K562 (cell line): ENCODE measurements at regions not wholly inside any gene's neighbourhood (a gene's known extent, or its start where the extent isn't known, plus 50 kb on each side); places are given as distances from the start of the nearest gene placed in this dataset.

Experiments used
- ATAC-seq: fragments of 200-7000 bp; cut with Tn5 transposase; 3 replicates; pipeline ENCODE4 v1.9.1; 2020; ENCODE audit warnings: moderate library complexity
- BruUV-seq: library from RNA; stranded (reverse); fragments of 400-500 nt; replicated peaks from 2 replicates; lab custom pipeline; 2021; lab: Mats Ljungman, UMichigan
- CTCF ChIA-PET: fragments of 300-600 bp; formaldehyde crosslinking; extraction: SDS; loops from one replicate; lab custom pipeline; 2021; ENCODE audit warnings: low intra/inter-chr PET ratio; lab: Yijun Ruan, JAX
- POLR2A ChIA-PET: fragments of 300-600, 350-650 bp; sonication (Branson Sonifier 250); formaldehyde crosslinking; extraction: SDS; loops from one replicate; lab custom pipeline; 2021; ENCODE audit warnings: antibody characterized with exemption, inconsistent platforms; lab: Yijun Ruan, JAX
- DNase-seq, 4 experiments: peaks; one replicate each; pipeline versions ENCODE4 v3.0.0 to v3.0.0-alpha.2; 2011 to 2018; ENCODE audit warnings: low spot score in 3 of 4, mixed read lengths in 3 of 4; ENCODE audit errors: extremely low read depth in 1 of 4
- FAIRE-seq: peaks from 2 replicates; lab custom pipeline; 2011; peaks lifted over from hg19 to GRCh38; lab: Jason Lieb, UNC
- H2AFZ ChIP-seq: 2 replicates; pipeline ENCODE4 v1.6.0; 2011; ENCODE audit warnings: low read depth, low read length, control low read depth, inconsistent platforms
- H3K27ac ChIP-seq: fragments of 200-600 bp; 3 replicates; pipeline ENCODE4 v1.8.0; 2011; ENCODE audit warnings: low read depth, mild to moderate bottlenecking, control low read depth, inconsistent platforms, low read length, moderate library complexity, mixed read lengths; ENCODE audit errors: extremely low read depth
- H3K27me3 ChIP-seq, 2 experiments: fragments of 300-600 bp in 1 of 2; 2 replicates in 1 of 2; 3 replicates in 1 of 2; pipeline versions ENCODE4 v1.6.0 to v1.8.0; 2011; ENCODE audit warnings: inconsistent platforms in 2 of 2, low read length in 2 of 2, mild to moderate bottlenecking in 1 of 2, mixed read lengths in 1 of 2, moderate library complexity in 1 of 2; ENCODE audit not compliant: control insufficient read depth in 2 of 2, insufficient read depth in 2 of 2
- H3K36me3 ChIP-seq: fragments of 300-600 bp; 3 replicates; pipeline ENCODE4 v1.8.0; 2011; ENCODE audit warnings: mild to moderate bottlenecking, low read length, inconsistent platforms; ENCODE audit not compliant: control insufficient read depth, insufficient read depth
- H3K4me1 ChIP-seq, 2 experiments: fragments of 200-600 bp in 1 of 2; replicated peaks in 1 of 2; 2 replicates in 1 of 2; 3 replicates in 1 of 2; pipeline versions ENCODE4 v1.5.1 to v1.8.0; 2011; ENCODE audit warnings: inconsistent platforms in 2 of 2, low read length in 2 of 2, mild to moderate bottlenecking in 1 of 2, mixed read lengths in 1 of 2, moderate library complexity in 1 of 2; ENCODE audit not compliant: control insufficient read depth in 2 of 2, insufficient read depth in 2 of 2
- H3K4me2 ChIP-seq: 2 replicates; pipeline ENCODE4 v1.6.1; 2011; ENCODE audit warnings: low read length, control low read depth, inconsistent platforms, mixed read lengths; ENCODE audit not compliant: insufficient read depth
- H3K4me3 ChIP-seq: fragments of 200-600 bp; sonication (generic), shearing (Covaris generic); 2 replicates; pipeline ENCODE4 v1.5.1; 2016; ENCODE audit warnings: control low read depth, inconsistent platforms
- H3K79me2 ChIP-seq: fragments of 200-600 bp; 3 replicates; pipeline ENCODE4 v1.8.0; 2011; ENCODE audit warnings: low read length, inconsistent platforms; ENCODE audit not compliant: control insufficient read depth, insufficient read depth
- H3K9ac ChIP-seq, 2 experiments: 2 replicates each; pipeline versions ENCODE4 v1.6.0 to v1.6.1; 2011; ENCODE audit warnings: low read depth in 2 of 2, low read length in 2 of 2, control low read depth in 1 of 2, inconsistent platforms in 1 of 2, mild to moderate bottlenecking in 1 of 2, mixed read lengths in 1 of 2; ENCODE audit not compliant: insufficient read depth in 1 of 2
- H3K9me1 ChIP-seq: one replicate; pipeline ENCODE4 v1.6.0; 2011; ENCODE audit warnings: inconsistent platforms, mild to moderate bottlenecking, low read length, moderate library complexity; ENCODE audit not compliant: control insufficient read depth, insufficient read depth
- H3K9me3 ChIP-seq: replicated peaks from 2 replicates; pipeline ENCODE4 v1.5.1; 2011; ENCODE audit warnings: low read depth, low read length, inconsistent platforms; ENCODE audit not compliant: control insufficient read depth, insufficient read depth
- H4K20me1 ChIP-seq: replicated peaks from 2 replicates; pipeline ENCODE4 v1.6.1; 2011; ENCODE audit warnings: low read length, inconsistent platforms, mixed read lengths; ENCODE audit not compliant: control insufficient read depth, insufficient read depth
- RNF2 ChIP-seq: sonication (generic); IDR thresholded peaks from 2 replicates; pipeline ENCODE4 v1.6.1; 2016
- SRSF1 ChIP-seq: fragments of 200-400 bp; formaldehyde crosslinking; IDR thresholded peaks from 2 replicates; pipeline ENCODE4 v1.6.1; 2017; ENCODE audit warnings: mild to moderate bottlenecking, low read depth, low read length, moderate library complexity
- ZC3H8 ChIP-seq: fragments of 450-650 bp; IDR thresholded peaks from 2 replicates; pipeline ENCODE4 v1.6.1; 2017
- ZNF444 ChIP-seq: fragments of 250-450 bp; sonication (Bioruptor Pico); IDR thresholded peaks from 2 replicates; pipeline ENCODE4 v1.4.0; 2020; ENCODE audit warnings: mild to moderate bottlenecking, moderate library complexity
- WGBS: fragments of 100-300 bp; shearing (Covaris generic); methylation state at CpG from one replicate; pipeline ENCODE4 v1.1.6; 2016; ENCODE audit warnings: low coverage, mixed read lengths; ENCODE audit not compliant: insufficient coverage; ENCODE audit errors: missing lambda C conversion rate; 5-methylcytosine and 5-hydroxymethylcytosine counted together
- in situ Hi-C: fragments of 300-500 bp; cut with MboI; formaldehyde crosslinking; loops from 4 replicates; pipeline ENCODE4 v1.15.0; 2018; ENCODE audit warnings: inconsistent platforms, mixed read lengths
- intact Hi-C: fragments of 100-400 bp; cut with micrococcal nuclease; formaldehyde crosslinking; loops from 2 replicates; pipeline ENCODE4 v1.14.2; 2022

- Histone ChIP-seq H3K27ac (no peak overlapping the region), H3K4me3 (no peak overlapping the region), H3K27me3 (no peaks in the 10 kb centered on the region), H2AFZ (no peak overlapping the region), H3K9me1 (no peaks in the 10 kb centered on the region), H3K79me2 (no peaks in the 10 kb centered on the region), H3K4me2 (no peak overlapping the region), H3K4me1 (no peaks in the 10 kb centered on the region), H3K9me3 (no peaks in the 10 kb centered on the region), H4K20me1 (no peaks in the 10 kb centered on the region), H3K36me3 (no peaks in the 10 kb centered on the region), H3K9ac (no peak overlapping the region)
- intact Hi-C loops, result no loop called here
- DNase-seq (no peak), ATAC-seq (no peak), FAIRE-seq (no peak)
- TF ChIP-seq ZNF444 (no peak), ZC3H8 (no peak)
- no TSS peak for BruUV-seq
- ChIA-PET CTCF (no interaction called here), POLR2A (no interaction called here)
- WGBS, result 0% methylated on average over 1 of the region's 1 CpG
- in situ Hi-C loops, result no loop called here
These were observed 78.8 kb upstream of the COMTD1 start for GRCh38 chr10:75314570-75314969.

GRCh38 chr10:75312440-75312839, 76.7 kb upstream of the COMTD1 start:
- H3K4me1 ChIP-seq, result no peaks in the 10 kb centered on the region
- H2AFZ ChIP-seq, result no peak overlapping the region
- no peak overlapping the region for H3K4me3 ChIP-seq
- H3K27ac ChIP-seq, result no peak overlapping the region
- no TSS peak for BruUV-seq
- TF ChIP-seq RNF2 (no peak), SRSF1 (no peak)
- no peaks in the 10 kb centered on the region for H3K79me2 ChIP-seq
- H3K4me2 ChIP-seq, result no peak overlapping the region
- H3K9me1 ChIP-seq, result no peaks in the 10 kb centered on the region
- in situ Hi-C loops (no loop called here), intact Hi-C loops (no loop called here)
- H4K20me1 ChIP-seq, result no peaks in the 10 kb centered on the region
- DNase-seq (no peak), FAIRE-seq (no peak), ATAC-seq (no peak)
- no peaks in the 10 kb centered on the region for H3K27me3 ChIP-seq
- no peak overlapping the region for H3K9ac ChIP-seq
- POLR2A ChIA-PET, result no interaction called here
- CTCF ChIA-PET, result no interaction called here
- H3K36me3 ChIP-seq, result no peaks in the 10 kb centered on the region
- no peaks in the 10 kb centered on the region for H3K9me3 ChIP-seq
